ENCODE measurements at regions not wholly inside any gene's neighbourhood (a gene's known extent, or its start where the extent isn't known, plus 50 kb on each side); places are given as distances from the start of the nearest gene placed in this dataset.

GRCh38 chr9:94464790-94465189, 90.1 kb upstream of the PCAT7 start:
- Mint-ChIP-seq H3K4me3 (no peak overlapping the region), H3K27me3 (ENCODE audit: insufficient read depth, low read depth, poor library complexity) (no peaks in the 10 kb centered on the region), H3K4me1 (no peaks in the 10 kb centered on the region), H3K9me3 (peaks cover 40% of the 10 kb centered on the region), H3K27ac (no peak overlapping the region), H3K36me3 (ENCODE audit: low read depth) (peaks cover 41% of the 10 kb centered on the region)
- Histone ChIP-seq H3K36me3 (ENCODE audit: insufficient read depth) (peaks cover 10% of the 10 kb centered on the region; the same call in 1 of the 2 replicates), H3K4me1 (ENCODE audit: insufficient read depth) (no peaks in the 10 kb centered on the region), H4K20me1 (replicated peaks; ENCODE audit: insufficient read depth) (no peaks in the 10 kb centered on the region; the same call in 1 of the 2 replicates), H3K4me3 (no peak overlapping the region), H2AFZ (no peak overlapping the region), H3K27me3 (ENCODE audit: insufficient read depth) (no peaks in the 10 kb centered on the region), H3F3A (replicated peaks; ENCODE audit: low read depth) (no peaks in the 10 kb centered on the region), H3K27ac (ENCODE audit: low read depth) (no peak overlapping the region), H3K4me2 (no peak overlapping the region), H3K79me2 (replicated peaks; ENCODE audit: insufficient read depth) (peaks cover 5% of the 10 kb centered on the region; the same call in 1 of the 2 replicates), H3K9me2 (ENCODE audit: insufficient read depth) (peaks cover 11% of the 10 kb centered on the region; the same call in 1 of the 2 replicates)
- no peak for ATAC-seq
- no peak for TF ChIP-seq CTCF (conservative IDR thresholded peaks at IDR 0.05; ENCODE audit: low read depth in 2 of 2)
- TF ChIP-seq ZNF331 (CRISPR knock-in tag; IDR thresholded peaks at IDR 0.05; ENCODE audit: low read depth) = no peak
- no peak for TF ChIP-seq EZH2 (IDR thresholded peaks at IDR 0.05; ENCODE audit: low read depth, unreplicated experiment)
- TF ChIP-seq STAT1 (IDR thresholded peaks at IDR 0.05; ENCODE audit: unreplicated experiment) = no peak
- no peak for TF ChIP-seq NANOG (IDR thresholded peaks at IDR 0.05; ENCODE audit: borderline replicate concordance)
- no peak for TF ChIP-seq ETS1 (IDR thresholded peaks at IDR 0.05)
- no peak for TF ChIP-seq JUNB (IDR thresholded peaks at IDR 0.05; ENCODE audit: unreplicated experiment)
- TF ChIP-seq POLR2AphosphoS5 (IDR thresholded peaks at IDR 0.05; ENCODE audit: low read depth) = no peak
- no peak for TF ChIP-seq CREB1 (CRISPR knock-in tag; IDR thresholded peaks at IDR 0.05; ENCODE audit: low read depth)
- TF ChIP-seq ZNF462 (CRISPR knock-in tag; IDR thresholded peaks at IDR 0.05) = no peak
- TF ChIP-seq EZH2phosphoT487 (IDR thresholded peaks at IDR 0.05; ENCODE audit: unreplicated experiment) = no peak
- no peak for TF ChIP-seq ZNF114 (CRISPR knock-in tag; IDR thresholded peaks at IDR 0.05)
- TF ChIP-seq REST (IDR thresholded peaks at IDR 0.05; ENCODE audit: unreplicated experiment) = no peak
- no peak for DNase-seq (ENCODE audit: low spot score)

Data from GM23338 (cell line).